ENCODE measurements at regions not wholly inside any gene's neighbourhood (a gene's known extent, or its start where the extent isn't known, plus 50 kb on each side); places are given as distances from the start of the nearest gene placed in this dataset.

GRCh38 chr6:167546611-167547327, 221.9 kb downstream of the TTLL2 start:
- TF ChIP-seq ZNF785 (tag by site-specific recombination; IDR thresholded peaks at IDR 0.05) (no peak), ZNF223 (tag by site-specific recombination; IDR thresholded peaks at IDR 0.05) (no peak), ZSCAN16 (tag by site-specific recombination; IDR thresholded peaks at IDR 0.05) (no peak), MYNN (tag by site-specific recombination; IDR thresholded peaks at IDR 0.05; ENCODE audit: borderline replicate concordance) (no peak), TCF7L2 (IDR thresholded peaks at IDR 0.05; ENCODE audit: borderline replicate concordance, low read depth, low read length) (no peak), KLF1 (tag by site-specific recombination; IDR thresholded peaks at IDR 0.05) (no peak), ZNF350 (tag by site-specific recombination; IDR thresholded peaks at IDR 0.05) (no peak), ZNF24 (tag by site-specific recombination; IDR thresholded peaks at IDR 0.05) (no peak), ZBTB21 (tag by site-specific recombination; IDR thresholded peaks at IDR 0.05) (no peak), ZNF639 (tag by site-specific recombination; IDR thresholded peaks at IDR 0.05) (no peak)
- TF ChIP-seq, protein P1, sequence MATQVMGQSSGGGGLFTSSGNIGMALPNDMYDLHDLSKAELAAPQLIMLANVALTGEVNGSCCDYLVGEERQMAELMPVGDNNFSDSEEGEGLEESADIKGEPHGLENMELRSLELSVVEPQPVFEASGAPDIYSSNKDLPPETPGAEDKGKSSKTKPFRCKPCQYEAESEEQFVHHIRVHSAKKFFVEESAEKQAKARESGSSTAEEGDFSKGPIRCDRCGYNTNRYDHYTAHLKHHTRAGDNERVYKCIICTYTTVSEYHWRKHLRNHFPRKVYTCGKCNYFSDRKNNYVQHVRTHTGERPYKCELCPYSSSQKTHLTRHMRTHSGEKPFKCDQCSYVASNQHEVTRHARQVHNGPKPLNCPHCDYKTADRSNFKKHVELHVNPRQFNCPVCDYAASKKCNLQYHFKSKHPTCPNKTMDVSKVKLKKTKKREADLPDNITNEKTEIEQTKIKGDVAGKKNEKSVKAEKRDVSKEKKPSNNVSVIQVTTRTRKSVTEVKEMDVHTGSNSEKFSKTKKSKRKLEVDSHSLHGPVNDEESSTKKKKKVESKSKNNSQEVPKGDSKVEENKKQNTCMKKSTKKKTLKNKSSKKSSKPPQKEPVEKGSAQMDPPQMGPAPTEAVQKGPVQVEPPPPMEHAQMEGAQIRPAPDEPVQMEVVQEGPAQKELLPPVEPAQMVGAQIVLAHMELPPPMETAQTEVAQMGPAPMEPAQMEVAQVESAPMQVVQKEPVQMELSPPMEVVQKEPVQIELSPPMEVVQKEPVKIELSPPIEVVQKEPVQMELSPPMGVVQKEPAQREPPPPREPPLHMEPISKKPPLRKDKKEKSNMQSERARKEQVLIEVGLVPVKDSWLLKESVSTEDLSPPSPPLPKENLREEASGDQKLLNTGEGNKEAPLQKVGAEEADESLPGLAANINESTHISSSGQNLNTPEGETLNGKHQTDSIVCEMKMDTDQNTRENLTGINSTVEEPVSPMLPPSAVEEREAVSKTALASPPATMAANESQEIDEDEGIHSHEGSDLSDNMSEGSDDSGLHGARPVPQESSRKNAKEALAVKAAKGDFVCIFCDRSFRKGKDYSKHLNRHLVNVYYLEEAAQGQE (tag by site-specific recombination; IDR thresholded peaks at IDR 0.05), result no peak
- TF ChIP-seq, protein P2, sequence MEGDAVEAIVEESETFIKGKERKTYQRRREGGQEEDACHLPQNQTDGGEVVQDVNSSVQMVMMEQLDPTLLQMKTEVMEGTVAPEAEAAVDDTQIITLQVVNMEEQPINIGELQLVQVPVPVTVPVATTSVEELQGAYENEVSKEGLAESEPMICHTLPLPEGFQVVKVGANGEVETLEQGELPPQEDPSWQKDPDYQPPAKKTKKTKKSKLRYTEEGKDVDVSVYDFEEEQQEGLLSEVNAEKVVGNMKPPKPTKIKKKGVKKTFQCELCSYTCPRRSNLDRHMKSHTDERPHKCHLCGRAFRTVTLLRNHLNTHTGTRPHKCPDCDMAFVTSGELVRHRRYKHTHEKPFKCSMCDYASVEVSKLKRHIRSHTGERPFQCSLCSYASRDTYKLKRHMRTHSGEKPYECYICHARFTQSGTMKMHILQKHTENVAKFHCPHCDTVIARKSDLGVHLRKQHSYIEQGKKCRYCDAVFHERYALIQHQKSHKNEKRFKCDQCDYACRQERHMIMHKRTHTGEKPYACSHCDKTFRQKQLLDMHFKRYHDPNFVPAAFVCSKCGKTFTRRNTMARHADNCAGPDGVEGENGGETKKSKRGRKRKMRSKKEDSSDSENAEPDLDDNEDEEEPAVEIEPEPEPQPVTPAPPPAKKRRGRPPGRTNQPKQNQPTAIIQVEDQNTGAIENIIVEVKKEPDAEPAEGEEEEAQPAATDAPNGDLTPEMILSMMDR (tag by site-specific recombination; IDR thresholded peaks at IDR 0.05), result no peak

Data from HEK293 (cell line).